Gastroesophageal sphincter (tissue), 3 donors: ENCODE measurements at regions not wholly inside any gene's neighbourhood (a gene's known extent, or its start where the extent isn't known, plus 50 kb on each side); places are given as distances from the start of the nearest gene placed in this dataset.

Experiments used
- CTCF ChIP-seq, 4 experiments: fragments of 200-600 bp in 2 of 4; fragments of 450-650 bp in 2 of 4; sonication (generic) in 1 of 4; IDR thresholded peaks; one replicate each; pipeline ENCODE4 v1.5.1; 2017 to 2019; ENCODE audit warnings: antibody characterized with exemption in 4 of 4, mild to moderate bottlenecking in 2 of 4, moderate library complexity in 2 of 4
- POLR2A ChIP-seq, 2 donors: fragments of 450-650 bp; IDR thresholded peaks; one replicate each; pipeline ENCODE4 v1.6.1; 2017; ENCODE audit warnings: antibody characterized with exemption in 2 of 2, mild to moderate bottlenecking in 2 of 2, moderate library complexity in 1 of 2

GRCh38 chr18:77334876-77335275 is 85.2 kb downstream of the GALR1 start:
- no peak for TF ChIP-seq CTCF (IDR thresholded peaks at IDR 0.05)
- TF ChIP-seq POLR2A (IDR thresholded peaks at IDR 0.05), result no peak
